Peyer's patch (tissue), 4 donors: ENCODE measurements at regions not wholly inside any gene's neighbourhood (a gene's known extent, or its start where the extent isn't known, plus 50 kb on each side); places are given as distances from the start of the nearest gene placed in this dataset.

Source experiments
- DNase-seq, 3 donors: peaks; one replicate each; pipeline ENCODE4 v3.0.0-alpha.2; 2017 to 2019
- H3K27ac ChIP-seq, 4 donors: fragments of 200-600 bp; sonication (generic); one replicate each; pipeline ENCODE4 v1.5.1; 2016 to 2019
- H3K27me3 ChIP-seq, 2 donors: fragments of 200-600 bp; sonication (generic); one replicate each; pipeline ENCODE4 v1.5.1; 2019
- H3K36me3 ChIP-seq, 3 donors: fragments of 200-600 bp; sonication (generic); one replicate each; pipeline ENCODE4 v1.5.1; 2016 to 2019
- H3K4me1 ChIP-seq, 4 donors: fragments of 200-600 bp; sonication (generic); one replicate each; pipeline ENCODE4 v1.5.1; 2016 to 2019
- H3K4me3 ChIP-seq, 4 donors: fragments of 200-600 bp; sonication (generic); 1 replicate in 3 of 4; 2 replicates in 1 of 4; pipeline ENCODE4 v1.5.1; 2016 to 2019; ENCODE audit warnings: mild to moderate bottlenecking in 1 of 4
- H3K9me3 ChIP-seq, 4 donors: fragments of 200-600 bp; sonication (generic); one replicate each; pipeline ENCODE4 v1.5.1; 2016 to 2019; ENCODE audit warnings: mild to moderate bottlenecking in 1 of 4
- CTCF ChIP-seq, 6 experiments: fragments of 450-650 bp in 4 of 6; fragments of 200-600 bp in 2 of 6; sonication (generic) in 1 of 6; IDR thresholded peaks; one replicate each; pipeline ENCODE4 v1.5.1; 2017 to 2019; ENCODE audit warnings: antibody characterized with exemption in 6 of 6, mild to moderate bottlenecking in 3 of 6, moderate library complexity in 1 of 6
- POLR2A ChIP-seq, 2 donors: fragments of 450-650 bp; IDR thresholded peaks; one replicate each; pipeline ENCODE4 v1.5.1; 2017; ENCODE audit warnings: antibody characterized with exemption in 2 of 2, mild to moderate bottlenecking in 2 of 2, moderate library complexity in 2 of 2

GRCh38 chr9:29751226-29751625, 2177.9 kb upstream of the C9orf72 start:
- Histone ChIP-seq H3K27ac (no peak overlapping the region), H3K9me3 (no peaks in the 10 kb centered on the region), H3K27me3 (no peaks in the 10 kb centered on the region), H3K4me3 (no peak overlapping the region), H3K4me1 (no peaks in the 10 kb centered on the region), H3K36me3 (no peaks in the 10 kb centered on the region)
- TF ChIP-seq CTCF (IDR thresholded peaks at IDR 0.05): no peak
- TF ChIP-seq POLR2A (IDR thresholded peaks at IDR 0.05): no peak
- DNase-seq: no peak

- no peak overlapping the region for H3K27ac ChIP-seq
- no peaks in the 10 kb centered on the region for H3K36me3 ChIP-seq
- no peak overlapping the region for H3K4me3 ChIP-seq
- no peaks in the 10 kb centered on the region for H3K4me1 ChIP-seq
- no peaks in the 10 kb centered on the region for H3K9me3 ChIP-seq
- no peaks in the 10 kb centered on the region for H3K27me3 ChIP-seq
- no peak for TF ChIP-seq POLR2A (IDR thresholded peaks at IDR 0.05)
- no peak for TF ChIP-seq CTCF (IDR thresholded peaks at IDR 0.05)
- no peak for DNase-seq
Observed at GRCh38 chr9:29753638-29754037, 2180.4 kb upstream of the C9orf72 start.

GRCh38 chr9:29769019-29769418, 2195.7 kb upstream of the C9orf72 start:
- H3K9me3 ChIP-seq: no peaks in the 10 kb centered on the region
- TF ChIP-seq CTCF (IDR thresholded peaks at IDR 0.05): no peak
- TF ChIP-seq POLR2A (IDR thresholded peaks at IDR 0.05): no peak
- H3K4me3 ChIP-seq: no peak overlapping the region
- no peaks in the 10 kb centered on the region for H3K36me3 ChIP-seq
- H3K27me3 ChIP-seq: no peaks in the 10 kb centered on the region
- no peak overlapping the region for H3K27ac ChIP-seq
- H3K4me1 ChIP-seq: no peaks in the 10 kb centered on the region
- no peak for DNase-seq

GRCh38 chr9:29773676-29774075, 2200.4 kb upstream of the C9orf72 start:
- Histone ChIP-seq H3K4me1 (no peaks in the 10 kb centered on the region), H3K36me3 (no peaks in the 10 kb centered on the region), H3K27me3 (no peaks in the 10 kb centered on the region), H3K4me3 (no peak overlapping the region), H3K9me3 (no peaks in the 10 kb centered on the region), H3K27ac (no peak overlapping the region)
- TF ChIP-seq POLR2A (IDR thresholded peaks at IDR 0.05): no peak
- TF ChIP-seq CTCF (IDR thresholded peaks at IDR 0.05): no peak
- no peak for DNase-seq

GRCh38 chr9:29775491-29775890, 2202.2 kb upstream of the C9orf72 start:
- TF ChIP-seq POLR2A (IDR thresholded peaks at IDR 0.05): no peak
- TF ChIP-seq CTCF (IDR thresholded peaks at IDR 0.05): no peak
- no peaks in the 10 kb centered on the region for H3K9me3 ChIP-seq
- H3K4me1 ChIP-seq: no peaks in the 10 kb centered on the region
- DNase-seq: no peak
- no peaks in the 10 kb centered on the region for H3K36me3 ChIP-seq
- no peak overlapping the region for H3K27ac ChIP-seq
- no peak overlapping the region for H3K4me3 ChIP-seq
- no peaks in the 10 kb centered on the region for H3K27me3 ChIP-seq

- TF ChIP-seq CTCF (IDR thresholded peaks at IDR 0.05): no peak
- no peak for TF ChIP-seq POLR2A (IDR thresholded peaks at IDR 0.05)
- no peak overlapping the region for H3K4me3 ChIP-seq
Observed at GRCh38 chr9:29778281-29778849, 2205.1 kb upstream of the C9orf72 start.

More at GRCh38 chr9:29778281-29778849, 2205.1 kb upstream of the C9orf72 start:
- no peak for DNase-seq
- Histone ChIP-seq H3K4me1 (no peaks in the 10 kb centered on the region), H3K9me3 (no peaks in the 10 kb centered on the region), H3K27ac (no peak overlapping the region), H3K36me3 (no peaks in the 10 kb centered on the region), H3K27me3 (no peaks in the 10 kb centered on the region)
